ENCODE measurements at regions not wholly inside any gene's neighbourhood (a gene's known extent, or its start where the extent isn't known, plus 50 kb on each side); places are given as distances from the start of the nearest gene placed in this dataset.

DNA sequence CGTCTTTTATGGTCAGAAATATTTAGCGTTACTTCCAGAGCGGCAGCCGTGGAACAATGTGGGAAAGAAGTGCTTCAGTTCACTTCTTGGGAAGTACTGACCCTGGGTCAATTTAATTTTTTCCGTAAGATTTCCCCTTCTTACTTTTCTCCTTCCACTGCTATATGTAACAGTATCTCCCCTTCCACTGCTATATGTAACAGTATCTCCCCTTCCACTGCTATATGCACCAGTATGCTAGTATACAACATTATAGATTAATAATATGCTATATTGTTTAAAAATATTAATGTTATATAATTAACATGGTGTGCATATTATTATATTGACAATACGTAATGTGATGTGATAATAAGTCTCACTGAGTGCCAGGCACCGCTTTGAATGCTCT is 69.7 kb upstream of the ERG start:
- no peak for TF ChIP-seq POLR2A (IDR thresholded peaks at IDR 0.05)
- no peak for TF ChIP-seq EP300 (IDR thresholded peaks at IDR 0.05)
